ENCODE measurements at regions not wholly inside any gene's neighbourhood (a gene's known extent, or its start where the extent isn't known, plus 50 kb on each side); places are given as distances from the start of the nearest gene placed in this dataset.

DNA sequence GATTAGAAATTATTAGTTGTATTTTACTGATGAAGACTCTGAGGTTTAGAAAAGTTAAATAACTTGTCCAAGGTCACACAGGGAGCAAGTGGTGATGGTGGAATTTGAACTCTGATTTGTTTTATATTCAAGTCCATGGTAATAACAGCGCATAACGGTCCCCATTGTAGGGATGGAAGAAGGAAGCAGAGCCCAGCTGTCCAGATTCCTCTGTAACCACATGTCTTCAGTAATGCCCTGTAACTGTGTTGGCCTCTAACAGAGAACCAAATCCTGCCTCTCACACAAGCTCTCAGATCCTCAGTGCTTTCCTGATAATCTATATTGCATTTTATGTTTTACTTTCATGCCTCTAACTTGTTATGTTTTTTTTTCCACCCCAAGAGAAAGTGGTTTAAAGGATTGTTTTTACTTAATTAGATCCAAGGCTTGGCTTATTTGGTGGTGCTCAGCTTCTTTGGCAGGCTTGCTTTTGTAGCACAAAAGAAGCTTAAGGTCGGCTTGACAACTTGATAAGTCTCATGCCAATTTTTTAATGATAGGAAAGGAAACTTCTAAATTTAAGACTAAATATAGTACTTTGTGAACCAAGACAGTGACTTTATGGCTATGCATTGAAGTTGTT lies 105.1 kb upstream of the SEL1L start:
- H3K4me3 ChIP-seq (ENCODE audit: control insufficient read depth, low read depth, low read length) = no peak overlapping the region
- TF ChIP-seq, protein P1, sequence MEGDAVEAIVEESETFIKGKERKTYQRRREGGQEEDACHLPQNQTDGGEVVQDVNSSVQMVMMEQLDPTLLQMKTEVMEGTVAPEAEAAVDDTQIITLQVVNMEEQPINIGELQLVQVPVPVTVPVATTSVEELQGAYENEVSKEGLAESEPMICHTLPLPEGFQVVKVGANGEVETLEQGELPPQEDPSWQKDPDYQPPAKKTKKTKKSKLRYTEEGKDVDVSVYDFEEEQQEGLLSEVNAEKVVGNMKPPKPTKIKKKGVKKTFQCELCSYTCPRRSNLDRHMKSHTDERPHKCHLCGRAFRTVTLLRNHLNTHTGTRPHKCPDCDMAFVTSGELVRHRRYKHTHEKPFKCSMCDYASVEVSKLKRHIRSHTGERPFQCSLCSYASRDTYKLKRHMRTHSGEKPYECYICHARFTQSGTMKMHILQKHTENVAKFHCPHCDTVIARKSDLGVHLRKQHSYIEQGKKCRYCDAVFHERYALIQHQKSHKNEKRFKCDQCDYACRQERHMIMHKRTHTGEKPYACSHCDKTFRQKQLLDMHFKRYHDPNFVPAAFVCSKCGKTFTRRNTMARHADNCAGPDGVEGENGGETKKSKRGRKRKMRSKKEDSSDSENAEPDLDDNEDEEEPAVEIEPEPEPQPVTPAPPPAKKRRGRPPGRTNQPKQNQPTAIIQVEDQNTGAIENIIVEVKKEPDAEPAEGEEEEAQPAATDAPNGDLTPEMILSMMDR (IDR thresholded peaks at IDR 0.05; ENCODE audit: control insufficient read depth, insufficient read depth, low read depth, low read length, missing control alignments) = no peak
- DNase-seq (ENCODE audit: low read depth) = no peak

DNA sequence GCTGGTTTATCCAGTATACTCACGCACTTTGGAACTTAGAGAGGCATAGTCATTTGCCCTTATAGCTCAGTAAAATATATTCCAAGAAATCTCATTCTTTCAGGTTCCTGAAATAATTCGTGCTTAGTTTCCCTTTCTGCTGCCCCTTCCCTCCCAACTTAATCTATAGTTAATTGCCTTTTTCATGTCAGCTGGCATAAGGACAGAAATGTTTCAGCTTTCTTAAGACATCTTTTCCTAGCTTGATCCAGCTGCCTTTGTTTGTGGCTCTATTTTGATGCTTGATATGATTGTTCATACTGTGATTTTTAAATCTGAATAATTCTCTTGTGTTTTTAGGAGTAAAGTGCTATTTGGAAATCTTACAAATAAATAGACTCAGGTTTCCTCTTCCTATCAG lies 120.0 kb upstream of the SEL1L start:
- no peak for DNase-seq (ENCODE audit: low read depth)
- no peak overlapping the region for H3K4me3 ChIP-seq (ENCODE audit: control insufficient read depth, low read depth, low read length)
- TF ChIP-seq, protein P1 (IDR thresholded peaks at IDR 0.05; ENCODE audit: control insufficient read depth, insufficient read depth, low read depth, low read length, missing control alignments) = no peak

DNA sequence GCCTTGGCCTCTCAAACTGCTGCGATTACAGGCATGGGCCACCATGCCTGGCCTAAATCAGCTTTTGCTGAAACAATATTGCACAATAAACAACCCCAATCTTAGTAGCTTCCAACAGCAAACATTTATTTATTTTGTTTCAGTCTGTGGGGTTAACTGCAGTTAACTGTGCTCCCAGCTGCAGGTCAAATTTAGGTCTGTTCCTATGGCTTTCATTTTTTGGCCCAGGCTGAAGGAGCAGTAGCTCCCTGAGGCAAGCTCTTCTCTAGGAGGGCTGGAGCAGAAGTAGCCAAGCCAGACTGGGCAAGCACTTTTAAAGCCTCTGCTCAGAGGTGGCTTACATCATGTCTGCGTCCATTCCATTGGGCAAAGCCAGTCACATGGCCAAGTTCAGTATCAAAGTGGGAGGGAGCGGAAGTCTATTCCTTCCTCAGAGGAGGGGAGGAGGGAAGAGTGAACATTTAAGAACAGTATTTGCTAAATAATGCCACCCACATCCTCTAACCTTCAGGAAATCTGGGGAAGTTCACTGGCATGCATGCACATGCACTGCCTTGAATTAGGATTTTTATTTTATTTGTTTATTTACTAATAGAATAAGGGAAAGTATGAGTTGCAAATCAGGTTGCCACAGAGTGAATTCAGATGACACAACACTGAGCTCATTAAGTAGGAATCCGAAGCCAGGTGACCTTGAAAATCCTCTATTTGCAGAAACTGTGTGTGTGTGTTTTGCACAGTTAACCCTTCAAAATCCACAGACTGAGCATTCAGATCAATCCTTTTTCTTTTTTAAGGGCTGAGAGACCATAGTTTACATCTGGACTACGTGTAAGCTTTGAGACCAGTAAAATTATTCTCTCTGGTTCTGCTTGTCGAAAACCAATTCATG lies 122.0 kb upstream of the SEL1L start:
- TF ChIP-seq, protein P1 (IDR thresholded peaks at IDR 0.05; ENCODE audit: control insufficient read depth, insufficient read depth, low read depth, low read length, missing control alignments) = no peak
- H3K4me3 ChIP-seq (ENCODE audit: control insufficient read depth, low read depth, low read length) = no peak overlapping the region
- DNase-seq (ENCODE audit: low read depth) = no peak

DNA sequence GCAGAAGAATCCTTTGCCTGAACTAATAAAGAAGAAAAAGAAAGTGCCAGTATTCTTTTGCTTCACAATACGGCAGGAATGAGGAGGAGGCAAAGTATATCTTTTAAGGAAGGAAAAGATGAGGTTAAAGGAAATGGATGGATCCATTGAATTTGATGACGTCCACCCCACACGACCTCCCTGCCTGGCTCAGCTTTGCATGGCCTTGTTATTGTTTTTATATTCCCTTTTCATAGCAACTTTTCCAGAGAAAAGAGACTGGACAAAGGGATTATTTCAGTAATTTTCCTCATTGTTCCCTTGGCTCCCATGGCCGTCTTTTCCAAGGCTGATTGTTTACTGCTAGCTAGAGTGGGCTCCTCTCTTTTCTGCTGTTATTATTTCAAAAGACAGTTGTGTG lies 123.2 kb upstream of the SEL1L start:
- no peak overlapping the region for H3K4me3 ChIP-seq (ENCODE audit: control insufficient read depth, low read depth, low read length)
- TF ChIP-seq, protein P1 (IDR thresholded peaks at IDR 0.05; ENCODE audit: control insufficient read depth, insufficient read depth, low read depth, low read length, missing control alignments) = no peak
- DNase-seq (ENCODE audit: low read depth) = no peak

DNA sequence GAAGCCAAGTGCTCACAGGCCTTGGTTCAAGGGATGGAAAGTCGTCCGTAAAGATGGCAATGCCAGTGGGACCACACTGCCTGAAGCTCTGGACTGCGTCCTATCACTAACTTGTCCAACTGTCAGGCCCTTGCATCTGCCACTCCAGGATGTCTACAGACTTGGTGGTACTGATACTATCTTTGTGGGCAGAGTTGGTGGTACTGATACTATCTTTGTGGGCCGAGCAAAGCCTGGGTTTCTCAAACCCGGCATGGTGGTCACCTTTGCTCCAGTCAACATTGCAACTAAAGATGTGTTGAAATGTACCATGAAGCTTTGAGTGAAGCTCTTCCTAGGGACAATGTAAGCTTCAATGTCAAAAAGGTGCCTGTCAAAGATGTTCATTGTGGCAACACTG lies 128.4 kb upstream of the SEL1L start:
- no peak for DNase-seq (ENCODE audit: low read depth)
- H3K4me3 ChIP-seq (ENCODE audit: control insufficient read depth, low read depth, low read length) = no peak overlapping the region
- TF ChIP-seq, protein P1 (IDR thresholded peaks at IDR 0.05; ENCODE audit: control insufficient read depth, insufficient read depth, low read depth, low read length, missing control alignments) = no peak

DNA sequence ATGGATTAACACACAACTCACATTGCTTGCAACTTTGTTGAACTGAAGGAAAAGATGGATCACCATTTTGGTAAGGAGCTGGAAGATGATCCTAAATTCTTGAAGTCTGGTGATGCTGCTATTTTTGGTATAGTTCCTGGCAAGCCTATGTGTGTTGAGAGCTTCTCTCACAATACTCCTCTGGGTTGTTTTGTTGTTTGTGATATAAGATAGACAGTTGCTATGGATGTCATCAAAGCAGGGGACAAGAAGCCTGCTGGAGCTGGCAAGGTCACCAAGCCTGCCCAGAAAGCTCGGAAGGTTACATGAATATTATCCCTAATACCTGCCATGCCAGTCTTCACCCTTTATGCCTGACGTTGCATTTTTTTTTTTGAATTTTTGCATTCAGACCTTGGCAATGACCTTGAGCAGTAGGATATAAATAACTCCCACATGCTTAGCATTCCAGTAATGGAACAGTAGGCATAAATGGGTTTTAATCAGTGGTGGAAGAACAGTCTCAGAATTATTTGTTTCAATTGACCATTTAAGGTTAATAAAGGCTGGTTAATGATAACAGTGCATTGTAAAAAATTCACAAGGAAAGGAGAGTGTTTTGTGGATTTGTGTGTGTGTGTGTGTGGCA lies 129.0 kb upstream of the SEL1L start:
- TF ChIP-seq, protein P1 (IDR thresholded peaks at IDR 0.05; ENCODE audit: control insufficient read depth, insufficient read depth, low read depth, low read length, missing control alignments) = no peak
- no peak for DNase-seq (ENCODE audit: low read depth)
- H3K4me3 ChIP-seq (ENCODE audit: control insufficient read depth, low read depth, low read length) = no peak overlapping the region
